ENCODE measurements at regions not wholly inside any gene's neighbourhood (a gene's known extent, or its start where the extent isn't known, plus 50 kb on each side); places are given as distances from the start of the nearest gene placed in this dataset.

GRCh38 chr2:147088871-147089270, 756.0 kb upstream of the ACVR2A start:
- no peak for TF ChIP-seq CTCF (IDR thresholded peaks at IDR 0.05)
- no peak for TF ChIP-seq POLR2A (IDR thresholded peaks at IDR 0.05)
